CD14-positive monocyte (primary cell): ENCODE measurements at regions not wholly inside any gene's neighbourhood (a gene's known extent, or its start where the extent isn't known, plus 50 kb on each side); places are given as distances from the start of the nearest gene placed in this dataset.
A peak's percentile ranks its signal among the peaks of the same experiment; 100 is the strongest.

Experiments
- DNase-seq, 3 donors: peaks; one replicate each; pipeline ENCODE4 v3.0.0-alpha.2; 2011 to 2022
- H2AFZ ChIP-seq: 2 replicates; pipeline ENCODE4 v1.6.0; 2012; ENCODE audit warnings: mild to moderate bottlenecking, low read depth, low read length, inconsistent platforms; ENCODE audit not compliant: insufficient read depth, poor library complexity, severe bottlenecking
- H3K27ac ChIP-seq, 2 donors: 1 replicate in 1 of 2; 2 replicates in 1 of 2; pipeline ENCODE4 v1.5.1; 2012 to 2013; ENCODE audit warnings: low read length in 2 of 2, control low read depth in 1 of 2, inconsistent platforms in 1 of 2, low read depth in 1 of 2, mild to moderate bottlenecking in 1 of 2
- H3K27me3 ChIP-seq, 2 donors: one replicate each; pipeline versions ENCODE4 v1.6.0 to v1.6.1; 2011 to 2013; ENCODE audit warnings: low read length in 2 of 2; ENCODE audit not compliant: control insufficient read depth in 2 of 2, insufficient read depth in 2 of 2
- H3K36me3 ChIP-seq, 2 donors: replicated peaks in 1 of 2; 1 replicate in 1 of 2; 2 replicates in 1 of 2; pipeline versions ENCODE4 v1.5.1 to v1.6.1; 2012 to 2013; ENCODE audit warnings: low read length in 2 of 2, control low read depth in 1 of 2, inconsistent platforms in 1 of 2, mild to moderate bottlenecking in 1 of 2; ENCODE audit not compliant: insufficient read depth in 2 of 2, control insufficient read depth in 1 of 2
- H3K4me1 ChIP-seq, 2 donors: 1 replicate in 1 of 2; 2 replicates in 1 of 2; pipeline versions ENCODE4 v1.5.1 to v1.6.1; 2012 to 2013; ENCODE audit warnings: low read length in 2 of 2, control low read depth in 1 of 2, inconsistent platforms in 1 of 2, mild to moderate bottlenecking in 1 of 2, moderate library complexity in 1 of 2; ENCODE audit not compliant: insufficient read depth in 2 of 2, control insufficient read depth in 1 of 2
- H3K4me2 ChIP-seq: replicated peaks from 2 replicates; pipeline ENCODE3; 2012; ENCODE audit warnings: low read length, moderate library complexity, mild to moderate bottlenecking; ENCODE audit not compliant: poor library complexity, severe bottlenecking; ENCODE audit errors: extremely low read depth
- H3K4me3 ChIP-seq, 3 experiments: fragments of 200-600 bp in 1 of 3; sonication (generic) in 1 of 3; replicated peaks in 1 of 3; 1 replicate in 2 of 3; 2 replicates in 1 of 3; pipeline ENCODE4 v1.5.1; 2011 to 2013; ENCODE audit warnings: low read length in 3 of 3, mild to moderate bottlenecking in 3 of 3, control low read depth in 2 of 3, low read depth in 2 of 3, inconsistent platforms in 1 of 3, moderate library complexity in 1 of 3
- H3K79me2 ChIP-seq: 2 replicates; pipeline ENCODE4 v1.6.0; 2012; ENCODE audit warnings: mild to moderate bottlenecking, control low read depth, inconsistent platforms, low read length, moderate library complexity; ENCODE audit not compliant: insufficient read depth
- H3K9ac ChIP-seq: 2 replicates; pipeline ENCODE4 v1.6.0; 2017; ENCODE audit warnings: low read length, mild to moderate bottlenecking; ENCODE audit not compliant: insufficient read depth, poor library complexity, severe bottlenecking
- H3K9me3 ChIP-seq, 2 donors: replicated peaks in 1 of 2; 1 replicate in 1 of 2; 2 replicates in 1 of 2; pipeline versions ENCODE4 v1.5.1 to v1.6.1; 2012 to 2013; ENCODE audit warnings: low read length in 2 of 2, control low read depth in 1 of 2; ENCODE audit not compliant: control insufficient read depth in 1 of 2, insufficient read depth in 1 of 2
- H4K20me1 ChIP-seq: 2 replicates; pipeline ENCODE4 v1.6.0; 2012; ENCODE audit warnings: mild to moderate bottlenecking, low read length, control low read depth, moderate library complexity; ENCODE audit not compliant: insufficient read depth
- H3K27ac Mint-ChIP-seq, 7 donors: one replicate each; pipeline ENCODE4 v1.8.0; 2020; ENCODE audit warnings: mild to moderate bottlenecking in 7 of 7, mixed read lengths in 7 of 7, moderate library complexity in 6 of 7, inconsistent platforms in 2 of 7
- H3K27me3 Mint-ChIP-seq, 3 donors: one replicate each; pipeline ENCODE4 v1.8.0; 2021 to 2022; ENCODE audit warnings: low read depth in 3 of 3, mild to moderate bottlenecking in 3 of 3, mixed read lengths in 3 of 3, moderate library complexity in 3 of 3, inconsistent platforms in 1 of 3
- H3K36me3 Mint-ChIP-seq, 2 donors: one replicate each; pipeline ENCODE4 v1.8.0; 2020; ENCODE audit warnings: mixed read lengths in 2 of 2, inconsistent platforms in 1 of 2, mild to moderate bottlenecking in 1 of 2
- H3K4me1 Mint-ChIP-seq: one replicate; pipeline ENCODE4 v1.8.0; 2020; ENCODE audit warnings: mild to moderate bottlenecking, mixed read lengths
- H3K4me3 Mint-ChIP-seq, 2 donors: one replicate each; pipeline ENCODE4 v1.8.0; 2020; ENCODE audit warnings: mild to moderate bottlenecking in 2 of 2, mixed read lengths in 2 of 2, moderate library complexity in 1 of 2
- H3K9me3 Mint-ChIP-seq, 7 donors: one replicate each; pipeline ENCODE4 v1.8.0; 2020 to 2022; ENCODE audit warnings: mixed read lengths in 7 of 7, mild to moderate bottlenecking in 6 of 7, moderate library complexity in 6 of 7, inconsistent platforms in 2 of 7
- CTCF ChIP-seq: fragments of 200-600 bp; IDR thresholded peaks from one replicate; pipeline ENCODE4 v1.8.0; 2022; ENCODE audit warnings: antibody characterized with exemption, mild to moderate bottlenecking
- WGBS: methylation state at CpG from one replicate; pipeline ENCODE4 v1.1.5; 2013; ENCODE audit warnings: missing lambda C conversion rate; ENCODE audit not compliant: insufficient coverage; 5-methylcytosine and 5-hydroxymethylcytosine counted together
- intact Hi-C, 2 donors: fragments of 100-400 bp; cut with micrococcal nuclease; formaldehyde crosslinking; loops; one replicate each; pipeline versions ENCODE4 v1.15.0 to v1.15.1; 2023

GRCh38 chr7:91323626-91324158 is 59.5 kb downstream of the FZD1 start:
- intact Hi-C loops, result loop anchor here in 1 of 2 donors (10.0 kb wide), 1 partner anchor 59 kb away; the partner anchor contains the start of gene FZD1

GRCh38 chr7:91324663-91325062 is 60.4 kb downstream of the FZD1 start:
- intact Hi-C loops, result loop anchor here in 1 of 2 donors (10.0 kb wide), 1 partner anchor 60 kb away; the partner anchor contains the start of gene FZD1
- Histone ChIP-seq H3K36me3 (no peaks in the 10 kb centered on the region), H3K79me2 (no peaks in the 10 kb centered on the region), H3K9ac (no peak overlapping the region), H3K4me1 (peaks cover 28 to 36% of the 10 kb centered on the region in 2 donors), H3K27me3 (no peaks in the 10 kb centered on the region), H3K9me3 (no peaks in the 10 kb centered on the region), H3K27ac (no peak overlapping the region), H3K4me2 (no peak overlapping the region), H2AFZ (peak overlapping the region; percentile 10), H4K20me1 (no peaks in the 10 kb centered on the region), H3K4me3 (no peak overlapping the region)
- no peak overlapping the region for H3K4me3 Mint-ChIP-seq
- 80% methylated on average over 2 of the region's 4 CpGs for WGBS
- H3K9me3 Mint-ChIP-seq, result peaks cover 0 to 2% (median 0%) of the 10 kb centered on the region in 7 donors
- H3K27ac Mint-ChIP-seq, result no peak overlapping the region
- DNase-seq, result no peak
- H3K36me3 Mint-ChIP-seq, result peaks cover 0 to 4% of the 10 kb centered on the region in 2 donors
- TF ChIP-seq CTCF, result no peak
- peaks cover 37% of the 10 kb centered on the region for H3K4me1 Mint-ChIP-seq
- H3K27me3 Mint-ChIP-seq, result no peaks in the 10 kb centered on the region

More at GRCh38 chr7:91323626-91324158, 59.5 kb downstream of the FZD1 start:
- H3K9me3 Mint-ChIP-seq, result peaks cover 0 to 2% (median 0%) of the 10 kb centered on the region in 7 donors
- Histone ChIP-seq H3K9me3 (no peaks in the 10 kb centered on the region), H3K4me3 (no peak overlapping the region), H3K36me3 (no peaks in the 10 kb centered on the region), H3K9ac (no peak overlapping the region), H2AFZ (no peak overlapping the region), H3K4me2 (no peak overlapping the region), H4K20me1 (no peaks in the 10 kb centered on the region), H3K79me2 (no peaks in the 10 kb centered on the region), H3K4me1 (peaks cover 28 to 36% of the 10 kb centered on the region in 2 donors), H3K27ac (no peak overlapping the region), H3K27me3 (no peaks in the 10 kb centered on the region)
- H3K4me1 Mint-ChIP-seq, result peaks cover 37% of the 10 kb centered on the region
- H3K27ac Mint-ChIP-seq, result no peak overlapping the region
- DNase-seq, result no peak
- WGBS, result no CpG with 5 or more reads among the region's 2 CpGs
- TF ChIP-seq CTCF, result no peak
- H3K27me3 Mint-ChIP-seq, result no peaks in the 10 kb centered on the region
- no peak overlapping the region for H3K4me3 Mint-ChIP-seq
- peaks cover 0 to 4% of the 10 kb centered on the region in 2 donors for H3K36me3 Mint-ChIP-seq
